ENCODE measurements at regions not wholly inside any gene's neighbourhood (a gene's known extent, or its start where the extent isn't known, plus 50 kb on each side); places are given as distances from the start of the nearest gene placed in this dataset.

DNA sequence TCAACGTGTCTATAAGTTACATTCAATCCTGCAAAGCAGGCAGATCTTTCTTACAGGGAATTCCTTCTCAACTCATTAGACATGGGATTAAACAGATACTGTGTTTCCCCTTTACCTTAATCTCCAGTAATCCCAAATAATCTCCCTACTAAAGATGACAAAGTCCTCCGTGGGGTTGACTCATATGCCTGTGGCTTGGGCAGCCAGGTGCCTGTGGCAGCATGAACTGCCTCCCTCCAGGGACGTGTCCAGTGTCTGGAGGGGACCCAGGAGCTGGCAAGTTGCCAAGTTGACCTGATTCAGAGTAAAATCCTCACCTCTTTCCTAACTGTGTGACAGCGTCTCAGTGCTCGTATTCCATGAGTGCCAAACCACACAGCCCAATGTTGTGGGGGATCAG is 94.6 kb upstream of the PTCH1 start:
- DNase-seq = no peak

DNA sequence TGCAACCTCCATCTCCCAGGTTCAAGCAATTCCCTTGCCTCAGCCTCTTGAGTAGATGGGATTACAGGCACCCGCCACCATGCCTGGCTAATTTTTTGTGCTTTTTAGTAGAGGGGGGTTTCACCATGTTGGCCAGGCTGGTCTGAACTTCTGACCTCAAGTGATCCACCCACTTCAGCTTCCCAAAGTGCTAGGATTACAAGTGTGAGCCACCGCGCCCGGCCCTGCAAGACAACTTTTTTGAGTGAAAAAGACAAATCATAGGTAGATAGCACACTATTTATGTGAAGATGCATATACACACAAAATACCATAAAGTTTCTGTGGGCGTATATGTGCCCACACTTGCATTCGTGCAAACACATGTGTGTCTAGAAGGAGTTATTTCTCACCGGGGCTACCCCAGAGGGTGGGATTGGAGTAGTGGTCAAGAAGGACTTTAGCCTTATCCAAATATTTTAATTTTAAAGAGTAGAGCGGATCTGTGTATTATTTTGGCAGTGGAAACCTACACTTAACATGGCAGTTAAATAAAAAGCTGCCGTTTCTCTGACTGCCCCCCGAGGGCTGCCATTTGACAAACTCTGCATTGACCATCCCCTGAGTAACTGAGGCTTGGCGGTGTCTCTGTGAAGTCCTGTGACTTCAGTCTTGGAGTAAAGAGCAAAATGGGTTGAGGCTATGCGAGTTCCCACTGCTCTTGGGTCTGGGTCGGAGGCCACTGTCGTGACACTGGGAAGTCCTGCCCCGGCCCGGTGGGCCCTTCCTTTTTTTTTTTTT is 93.4 kb upstream of the PTCH1 start:
- DNase-seq = no peak

DNA sequence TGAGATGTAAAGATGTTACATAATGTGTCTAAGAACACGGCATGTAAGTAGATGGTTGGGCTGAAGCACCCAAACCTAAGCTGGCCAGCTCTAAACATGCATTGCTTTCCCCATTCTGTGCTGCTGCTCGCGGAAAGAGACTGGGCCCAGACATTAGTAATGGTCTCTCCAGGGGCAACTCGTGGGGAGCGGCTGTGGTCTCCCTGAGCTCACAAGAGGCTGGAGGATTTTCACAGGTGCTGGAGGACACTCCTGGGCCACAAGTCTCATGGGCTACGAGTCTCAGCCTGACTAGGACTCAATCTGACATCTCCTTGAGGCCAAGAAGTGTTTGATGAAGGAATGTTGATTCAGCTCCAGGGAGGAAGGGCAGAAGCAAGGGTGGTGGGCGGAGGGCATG is 92.7 kb upstream of the PTCH1 start:
- DNase-seq = no peak

DNA sequence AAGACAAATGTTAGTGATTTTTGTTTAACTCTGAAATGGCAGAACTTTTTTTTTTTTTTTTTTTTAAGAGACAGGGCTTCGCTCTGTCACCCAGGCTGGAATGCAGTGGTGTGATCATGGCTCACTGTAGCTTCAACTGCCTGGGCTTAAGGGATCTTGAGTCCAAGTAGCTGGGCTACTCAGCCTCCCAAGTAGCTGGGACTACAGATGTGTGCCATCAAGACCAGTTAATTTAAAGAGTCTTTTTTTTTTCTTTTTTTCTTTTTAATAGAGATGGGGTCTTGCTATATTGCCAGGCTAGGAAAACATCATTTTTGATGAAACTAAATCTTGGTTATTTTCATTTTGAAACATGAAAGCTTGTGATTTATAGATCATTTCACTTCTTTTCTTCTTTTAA is 91.6 kb upstream of the PTCH1 start:
- DNase-seq = no peak

DNA sequence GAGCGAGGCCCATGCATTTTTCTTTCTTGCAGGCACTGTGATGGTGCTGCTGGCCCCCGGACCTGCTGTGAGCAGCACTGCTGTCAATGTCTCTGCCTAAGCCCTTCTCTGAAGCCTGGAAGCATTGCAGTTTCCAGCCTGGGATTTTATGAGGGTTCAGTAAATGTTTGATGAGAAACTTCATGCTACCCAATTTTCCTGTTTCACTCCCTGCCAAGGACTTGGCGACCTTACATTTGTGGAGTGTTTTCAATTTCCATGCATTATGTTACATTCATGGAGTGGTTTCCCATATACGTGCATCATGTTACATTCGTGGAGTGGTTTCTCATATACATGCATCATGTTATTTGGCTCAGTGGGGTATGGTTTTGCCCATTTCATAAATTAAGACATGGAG is 90.7 kb upstream of the PTCH1 start:
- DNase-seq = no peak

DNA sequence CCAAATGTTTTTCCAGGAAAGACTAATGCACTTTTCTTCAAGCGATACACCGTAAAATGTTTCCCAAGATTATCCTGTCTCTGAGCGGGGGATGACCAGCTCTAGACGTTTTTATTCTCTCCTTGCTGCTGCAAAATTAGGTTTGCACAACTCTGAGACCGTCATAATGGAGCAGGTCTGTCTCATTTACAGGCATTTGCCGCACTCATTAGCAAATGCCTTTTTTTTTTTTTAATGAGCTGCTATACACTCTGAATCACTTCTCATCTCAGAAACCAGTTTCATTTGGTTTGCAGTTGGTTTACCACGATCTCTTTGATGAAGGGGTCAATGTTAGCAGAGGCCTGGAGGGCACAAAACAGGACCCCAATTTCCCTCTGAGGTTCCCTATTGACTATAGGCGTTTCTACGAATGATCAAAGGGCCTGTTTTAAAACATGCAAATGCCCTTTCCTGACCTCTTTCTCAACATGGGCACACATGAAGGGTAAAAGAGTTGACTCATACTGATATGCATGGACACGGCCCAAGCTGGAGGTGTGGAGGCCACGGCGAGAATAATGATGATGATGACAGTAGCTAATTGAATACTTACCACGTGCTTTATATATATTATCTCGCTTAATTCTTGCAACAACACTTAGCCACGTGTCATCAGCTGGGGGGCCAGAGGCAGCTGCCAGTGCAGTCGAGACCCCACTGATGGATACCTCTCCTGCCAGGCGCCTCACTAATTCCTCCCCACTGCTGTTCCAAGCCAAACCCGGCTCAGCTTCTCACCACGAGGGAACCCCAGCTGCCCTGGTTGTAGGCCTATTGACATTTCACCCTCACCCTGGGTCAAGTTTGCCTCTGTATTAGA is 89.9 kb upstream of the PTCH1 start:
- DNase-seq = no peak

DNA sequence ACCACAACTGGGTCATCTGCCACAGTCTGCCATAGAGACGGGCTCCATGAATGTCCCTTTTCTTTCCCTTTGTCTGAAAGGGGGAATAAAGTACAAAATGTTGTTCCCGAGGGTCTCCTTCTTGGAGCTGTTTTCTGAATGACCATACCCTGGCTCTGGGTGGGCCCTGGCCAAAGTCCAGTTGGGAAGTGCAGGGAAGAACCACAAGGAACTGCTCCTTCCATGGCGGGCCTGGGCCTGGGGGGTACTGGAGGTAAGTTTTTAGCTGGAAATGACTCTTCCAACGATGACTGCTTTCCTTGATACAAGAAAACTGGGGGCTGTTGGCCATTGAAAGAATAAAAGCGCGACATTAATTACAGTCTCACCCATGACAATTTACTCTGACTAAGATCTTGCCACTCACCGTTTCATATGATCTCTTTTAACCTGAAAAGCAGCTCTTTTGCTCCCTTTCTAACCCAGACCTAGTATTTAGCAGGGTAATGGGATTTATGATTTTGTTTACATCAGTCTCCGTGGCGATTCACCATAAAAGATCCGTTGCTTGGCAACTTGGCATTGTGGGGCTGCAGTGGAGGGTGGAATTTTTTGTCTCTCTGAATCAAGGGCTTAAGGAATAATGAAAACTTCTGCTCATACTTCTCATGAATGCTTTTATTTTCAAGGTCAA is 89.2 kb upstream of the PTCH1 start:
- DNase-seq = peak; percentile 38

DNA sequence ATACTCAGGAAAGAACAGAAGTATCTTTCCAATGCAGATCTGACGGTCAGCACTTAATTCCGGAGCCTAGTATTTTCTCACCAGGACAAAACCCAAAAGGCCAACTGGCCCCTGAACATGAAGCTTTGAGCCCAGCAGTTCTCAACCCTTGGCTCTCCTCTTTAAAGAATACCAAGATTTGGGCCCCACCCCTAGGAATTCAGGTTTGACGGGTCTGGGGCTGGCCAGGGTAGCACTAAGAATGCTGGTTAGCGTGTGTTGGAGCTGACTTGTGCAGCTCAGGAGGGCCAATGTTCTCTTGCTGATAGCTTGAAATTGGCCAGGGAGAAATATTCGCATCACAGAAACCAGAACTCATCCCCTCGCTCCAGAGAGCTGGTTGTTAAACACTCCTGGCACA is 88.3 kb upstream of the PTCH1 start:
- DNase-seq = no peak

DNA sequence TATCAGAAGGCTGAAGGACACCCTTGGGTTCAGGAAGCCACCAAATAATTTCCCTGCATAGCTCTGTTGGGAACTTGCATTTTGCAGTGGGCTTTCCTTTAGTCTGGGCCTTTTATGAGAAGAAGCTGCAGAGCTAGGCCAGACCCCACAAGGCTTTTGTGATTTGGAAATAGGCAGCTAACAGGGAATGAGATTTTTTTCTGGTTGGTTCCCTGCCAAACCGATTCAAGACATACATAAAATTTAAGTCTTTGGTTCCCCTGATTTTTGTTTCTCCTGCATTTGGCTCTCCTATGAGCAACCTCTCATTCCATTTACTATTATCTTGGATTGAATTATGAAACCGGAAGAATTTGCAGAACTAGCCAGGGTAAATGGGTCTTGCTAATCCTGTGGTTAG is 81.5 kb upstream of the PTCH1 start:
- no peak for DNase-seq

DNA sequence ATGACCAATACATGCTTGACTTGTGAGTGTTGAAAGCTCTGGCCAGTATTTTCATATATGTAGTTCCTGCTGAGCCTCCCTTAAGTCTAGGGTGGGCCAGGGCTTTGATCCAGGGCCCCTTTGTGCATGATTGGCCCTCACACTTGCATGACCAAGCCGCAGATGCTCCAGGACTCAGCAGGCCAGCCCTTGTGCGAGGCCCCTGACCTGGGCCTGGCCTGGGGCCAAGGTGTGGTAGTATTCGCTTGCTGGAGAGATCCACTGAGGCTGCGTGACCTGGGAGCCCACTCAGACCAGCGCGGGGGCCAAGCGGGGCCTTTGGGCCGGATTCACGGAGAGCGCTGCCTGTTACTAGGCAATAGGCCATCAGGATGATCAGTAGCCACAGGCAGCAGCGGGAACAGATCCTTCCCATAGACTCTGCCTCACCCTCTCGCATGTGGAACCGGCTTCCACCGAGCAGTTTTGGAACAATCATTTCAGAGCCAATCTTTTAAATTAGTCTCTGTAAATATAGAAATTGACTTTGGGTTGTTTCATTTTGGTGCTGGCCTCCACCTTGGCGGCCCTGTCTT is 79.0 kb upstream of the PTCH1 start:
- DNase-seq = no peak

DNA sequence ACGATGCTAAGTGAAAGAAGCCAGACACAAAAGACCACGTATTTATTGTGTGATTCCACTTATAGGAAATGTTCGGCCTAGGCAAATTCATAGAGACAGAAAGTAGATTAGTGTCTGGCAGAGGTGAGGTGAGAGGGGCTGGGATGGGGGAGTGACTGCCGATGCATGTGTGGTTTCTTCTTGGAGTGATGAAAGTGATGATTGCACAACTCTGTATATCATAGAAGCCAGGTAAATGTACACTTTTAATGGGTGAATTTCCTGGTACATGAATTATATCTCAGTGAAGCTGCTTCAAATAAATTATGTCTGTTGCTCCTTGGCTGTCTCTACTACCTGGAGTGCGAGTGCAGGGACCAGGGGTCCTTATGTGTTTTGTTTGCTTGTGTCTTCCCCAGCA is 76.2 kb upstream of the PTCH1 start:
- DNase-seq = no peak

DNA sequence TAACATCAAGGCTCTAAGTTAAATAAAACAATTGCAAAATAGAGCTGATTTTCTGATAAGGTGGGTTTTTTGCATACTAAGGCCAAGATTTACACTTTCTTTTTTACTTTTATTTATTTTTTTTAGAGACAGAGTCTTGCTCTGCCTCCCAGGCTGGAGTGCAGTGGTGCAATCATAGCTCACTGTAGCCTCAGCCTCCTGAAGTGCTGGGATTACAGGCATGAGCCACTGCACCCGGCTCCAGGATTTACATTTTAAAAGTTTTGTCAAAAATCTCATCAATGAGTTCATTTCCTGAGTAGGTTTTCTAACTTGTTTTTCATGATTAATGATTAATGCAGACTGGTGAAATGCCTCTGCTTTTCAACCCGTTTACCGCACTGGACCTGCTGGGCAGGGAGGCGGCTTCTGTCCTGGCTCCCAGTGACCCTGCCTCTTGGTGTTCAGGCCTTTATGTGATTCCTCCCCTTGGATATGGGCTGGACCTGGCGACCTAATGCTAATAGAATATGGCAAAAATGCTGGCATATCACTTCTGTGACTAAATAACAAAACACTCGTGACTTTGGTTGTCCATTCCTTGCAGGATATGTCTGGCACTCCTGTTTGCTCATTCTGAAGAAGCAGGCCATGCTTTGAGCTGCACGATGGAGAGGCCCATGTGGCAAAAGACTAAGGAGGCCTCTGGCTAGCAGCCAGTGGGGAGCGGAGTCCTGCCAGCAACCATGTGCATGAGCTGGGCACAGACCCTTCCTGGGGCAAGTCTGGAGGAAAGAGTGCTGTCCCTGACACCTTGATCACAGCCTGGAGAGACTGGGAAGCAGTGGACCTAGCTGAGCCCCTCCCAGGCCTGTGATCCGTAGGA is 72.2 kb upstream of the PTCH1 start:
- DNase-seq = no peak

DNA sequence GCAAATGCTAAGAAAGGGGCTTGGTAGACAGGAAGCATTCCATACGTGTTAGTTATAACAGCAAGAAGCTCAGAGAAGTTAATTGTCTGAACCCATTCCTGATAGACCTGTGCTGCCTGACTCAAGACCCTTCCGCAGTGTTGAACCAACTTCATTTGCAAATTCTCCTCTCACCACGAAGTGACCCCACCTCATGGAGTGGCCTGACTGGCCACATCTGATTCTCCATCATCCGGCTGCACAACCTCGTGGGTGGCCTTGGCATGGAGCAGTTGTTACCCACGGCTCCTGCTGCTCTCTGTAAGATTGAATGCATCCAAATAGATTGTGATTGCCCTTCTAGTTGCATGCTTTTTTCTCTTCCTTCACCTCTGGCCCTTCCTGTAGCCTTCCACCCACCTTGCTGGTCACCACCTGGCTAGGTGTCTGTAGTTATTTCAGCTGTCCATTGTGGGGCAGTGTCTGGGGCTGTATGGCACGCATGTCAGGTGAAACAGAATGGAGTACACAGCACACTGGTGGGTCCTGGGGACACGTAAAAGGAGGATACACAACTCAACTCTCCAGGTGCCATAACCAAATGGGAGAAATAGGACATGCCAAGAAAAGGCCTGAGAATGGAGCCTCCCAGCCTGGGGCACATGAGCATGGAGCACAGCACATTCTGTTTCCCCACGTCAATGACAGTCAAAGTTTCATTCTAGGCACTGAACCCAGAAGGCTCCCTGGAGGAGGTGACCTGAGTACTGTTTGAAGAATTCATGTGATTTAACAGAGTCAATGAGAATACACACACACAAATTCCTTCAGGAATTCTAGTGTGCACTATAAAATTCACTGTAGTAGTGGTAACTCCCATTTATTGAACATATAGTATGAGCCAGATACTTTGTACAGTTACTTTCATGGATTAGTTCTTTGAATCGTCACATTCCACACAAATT is 70.5 kb upstream of the PTCH1 start:
- no peak for DNase-seq

DNA sequence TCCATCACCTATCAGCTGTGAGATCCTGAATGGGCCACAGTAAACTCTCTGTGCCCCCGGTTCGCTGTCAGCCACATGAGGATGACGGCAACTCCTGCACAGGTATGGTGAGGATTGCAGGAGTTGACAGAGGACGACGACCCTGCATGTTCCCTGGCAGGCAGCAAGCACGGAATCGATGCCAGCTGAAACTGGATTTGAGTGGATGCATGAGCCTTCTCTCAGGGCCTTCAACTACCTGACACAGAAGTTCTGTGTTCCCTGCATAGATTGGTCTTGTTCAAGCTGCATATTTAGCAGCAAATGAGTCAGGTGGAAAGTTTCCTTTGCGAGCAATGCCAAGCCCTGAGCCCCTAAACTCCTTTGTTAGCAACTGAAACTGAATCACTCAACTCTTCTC is 69.6 kb upstream of the PTCH1 start:
- DNase-seq = no peak

DNA sequence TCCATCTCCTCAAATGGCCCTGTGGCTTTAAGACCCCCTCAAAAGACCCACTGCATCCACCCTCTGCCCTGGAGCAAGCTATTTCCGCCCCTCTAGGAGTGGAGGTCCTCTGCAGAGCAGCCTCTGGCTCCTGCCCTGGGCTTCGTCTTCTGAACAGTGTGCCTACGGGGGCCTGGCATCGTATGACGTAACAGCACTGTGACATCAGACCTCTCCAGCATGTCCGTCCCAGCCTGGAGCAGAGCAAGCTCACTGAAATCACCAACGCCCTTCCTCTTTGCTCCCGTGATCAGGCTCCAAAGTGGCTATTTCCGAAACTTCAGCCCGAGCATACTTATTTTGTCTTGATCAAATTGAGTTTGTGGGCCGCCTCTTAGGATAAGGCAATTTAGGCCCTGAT is 69.1 kb upstream of the PTCH1 start:
- DNase-seq = no peak

DNA sequence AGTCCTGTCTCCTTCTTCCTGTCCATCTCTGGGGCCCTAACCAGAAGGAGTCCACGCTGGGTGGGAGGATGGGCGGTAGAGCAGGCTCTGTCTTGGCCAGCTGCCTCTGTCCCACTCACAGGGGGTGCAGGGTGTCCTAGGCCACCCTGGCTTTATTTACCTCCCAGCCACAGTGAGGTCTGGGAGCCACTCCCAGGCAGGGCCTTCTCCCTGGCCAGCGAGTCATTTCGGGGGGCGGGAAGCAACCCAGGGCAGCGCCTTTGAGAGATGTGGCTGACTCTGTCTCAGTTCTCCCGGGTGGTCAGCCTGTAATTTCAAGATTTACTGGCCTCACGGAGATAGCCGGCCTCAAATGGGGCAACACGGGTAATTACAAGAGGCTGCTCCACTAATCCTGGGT is 67.4 kb upstream of the PTCH1 start:
- DNase-seq = no peak

DNA sequence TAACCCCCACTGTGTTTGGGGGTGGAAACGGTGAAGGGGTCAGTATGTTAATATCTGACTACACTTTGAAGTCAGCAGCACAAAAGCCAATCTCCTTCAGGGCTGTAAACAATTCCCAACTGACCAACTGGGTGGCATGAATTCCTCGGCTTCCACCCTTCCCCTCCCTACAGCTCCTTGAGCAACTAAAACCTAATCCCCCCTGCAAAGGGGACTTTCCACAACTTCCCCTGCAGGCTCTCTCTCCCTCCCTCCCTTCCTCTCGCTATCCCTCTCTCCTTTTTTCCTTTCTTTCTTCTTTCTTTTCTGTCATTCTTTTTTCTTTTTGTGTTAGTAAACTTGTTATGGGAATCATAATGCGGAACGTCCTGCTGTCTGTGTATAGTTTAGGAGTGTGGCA is 65.1 kb upstream of the PTCH1 start:
- no peak for DNase-seq

DNA sequence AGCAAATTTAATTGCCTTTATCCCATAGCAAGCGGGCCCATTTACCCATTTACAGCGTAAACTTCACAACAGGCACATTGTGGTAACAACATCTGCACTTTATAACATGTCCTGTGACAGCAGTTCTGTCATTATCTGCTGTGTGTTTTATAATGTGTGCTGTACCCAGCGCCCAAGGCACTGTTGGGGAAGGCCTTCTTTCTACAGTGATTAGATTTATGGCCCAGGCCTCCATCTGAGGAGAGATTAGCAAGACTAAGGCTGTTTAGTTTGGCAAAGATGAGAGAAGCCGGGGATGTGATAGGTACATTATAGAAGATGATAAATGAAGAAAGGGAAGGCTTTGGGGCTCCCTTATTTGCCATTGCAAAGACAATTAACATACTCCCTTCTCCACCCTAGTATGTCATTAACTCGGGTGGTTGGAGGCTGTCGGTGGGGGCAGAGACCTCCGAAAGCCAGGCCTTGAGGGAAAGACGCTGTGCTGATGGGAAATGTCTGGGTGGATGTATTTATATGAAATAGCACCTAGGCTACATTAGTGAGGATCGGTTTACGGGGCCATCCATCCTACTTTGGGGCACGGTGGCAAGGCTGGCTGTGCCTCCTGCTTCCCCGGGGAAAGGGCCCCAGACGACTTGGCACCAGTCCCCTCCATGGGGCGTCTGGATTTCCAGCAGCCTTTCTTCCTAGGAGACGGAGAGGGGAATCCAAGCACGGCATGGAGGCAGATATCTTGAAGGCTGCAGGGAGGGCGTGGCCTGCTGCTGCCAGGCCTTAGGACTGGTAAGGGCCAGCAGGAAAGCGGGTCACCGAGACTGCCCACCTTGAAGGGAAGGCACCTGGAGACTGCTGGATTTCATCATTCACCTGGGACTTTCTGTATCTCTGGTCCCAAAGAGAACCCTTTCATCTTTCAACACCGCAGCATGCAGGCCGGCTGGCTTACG is 64.3 kb upstream of the PTCH1 start:
- DNase-seq = no peak

DNA sequence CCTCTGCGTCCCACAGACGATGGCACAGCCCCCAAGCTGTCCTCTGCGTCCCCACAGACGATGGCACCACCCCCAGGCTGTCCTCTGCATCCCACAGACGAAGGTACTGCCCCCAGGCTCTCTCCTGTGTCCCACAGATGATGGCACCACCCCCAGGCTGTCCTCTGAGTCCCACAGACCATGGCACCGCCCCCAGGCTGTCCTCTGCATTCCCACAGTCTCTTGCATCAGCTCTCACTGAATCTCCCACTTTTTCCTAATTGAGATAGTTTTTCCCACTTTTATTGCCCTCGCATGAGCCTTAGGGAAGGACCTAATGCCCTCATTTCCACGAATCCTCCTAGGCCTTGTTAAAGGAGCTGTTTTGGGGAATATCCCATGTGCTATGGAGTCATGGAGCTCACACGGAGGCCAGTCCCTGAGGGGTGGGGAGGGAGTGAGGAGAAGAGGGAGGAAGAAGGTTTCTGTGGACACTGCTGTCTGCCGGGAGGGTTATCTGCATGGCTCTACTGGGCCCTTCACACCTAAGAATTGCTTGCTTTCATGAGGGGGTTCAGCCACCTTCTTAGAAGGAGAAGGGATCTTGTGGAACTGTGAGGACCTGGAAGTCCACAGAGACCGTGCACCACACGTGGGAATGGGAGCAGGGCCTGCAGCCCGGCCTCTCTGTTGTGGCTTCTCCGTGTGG is 58.2 kb upstream of the PTCH1 start:
- no peak for DNase-seq

DNA sequence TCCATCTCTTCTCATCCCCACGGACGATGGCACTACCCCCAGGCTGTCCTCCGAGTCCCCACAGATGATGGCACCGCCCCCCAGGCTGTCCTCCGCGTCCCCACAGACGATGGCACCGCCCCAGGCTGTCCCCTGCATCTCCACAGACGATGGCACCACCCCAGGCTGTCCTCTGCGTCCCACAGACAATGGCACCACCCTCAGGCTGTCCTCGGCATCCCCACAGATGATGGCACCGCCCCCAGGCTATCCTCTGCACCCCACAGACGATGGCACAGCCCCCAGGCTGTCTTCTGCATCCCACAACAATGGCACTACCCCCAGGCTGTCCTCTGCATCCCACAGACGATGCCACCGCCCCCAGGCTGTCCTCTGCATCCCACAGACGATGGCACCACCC is 57.4 kb upstream of the PTCH1 start:
- DNase-seq = no peak

Data from NCI-H1092 treated with DMSO at 0.1 percent for 48 hours (cell line).